H9 (cell line): ENCODE measurements at regions not wholly inside any gene's neighbourhood (a gene's known extent, or its start where the extent isn't known, plus 50 kb on each side); places are given as distances from the start of the nearest gene placed in this dataset.

Experiments
- DNase-seq: peaks from one replicate; pipeline ENCODE4 v3.0.0-alpha.2; 2017
- H2AFZ ChIP-seq: one replicate; pipeline ENCODE4 v1.6.1; 2013; ENCODE audit warnings: mild to moderate bottlenecking, low read length, control low read depth, moderate library complexity
- H2AK5ac ChIP-seq: 2 replicates; pipeline ENCODE4 v1.6.1; 2013; ENCODE audit warnings: low read length, control low read depth, mixed read lengths; ENCODE audit not compliant: insufficient read length
- H2BK120ac ChIP-seq: one replicate; pipeline ENCODE4 v1.6.1; 2013; ENCODE audit warnings: low read depth, mild to moderate bottlenecking, low read length, control low read depth, inconsistent platforms; ENCODE audit not compliant: poor library complexity, severe bottlenecking
- H2BK12ac ChIP-seq: 2 replicates; pipeline ENCODE4 v1.6.1; 2013; ENCODE audit warnings: low read length, control low read depth, mixed read lengths, low read depth; ENCODE audit not compliant: insufficient read length
- H2BK15ac ChIP-seq: 2 replicates; pipeline ENCODE4 v1.6.1; 2013; ENCODE audit warnings: low read depth, low read length, control low read depth
- H2BK20ac ChIP-seq: one replicate; pipeline ENCODE4 v1.6.1; 2013; ENCODE audit warnings: low read depth, mild to moderate bottlenecking, low read length, control low read depth, inconsistent platforms; ENCODE audit not compliant: poor library complexity, severe bottlenecking
- H2BK5ac ChIP-seq: 2 replicates; pipeline ENCODE4 v1.6.1; 2013; ENCODE audit warnings: low read length, control low read depth, mixed read lengths; ENCODE audit not compliant: insufficient read length
- H3K14ac ChIP-seq: 2 replicates; pipeline ENCODE4 v1.6.1; 2013; ENCODE audit warnings: low read length, control low read depth; ENCODE audit not compliant: insufficient read depth
- H3K18ac ChIP-seq: 2 replicates; pipeline ENCODE4 v1.6.1; 2013; ENCODE audit warnings: low read depth, mild to moderate bottlenecking, mixed read lengths, low read length, control low read depth; ENCODE audit not compliant: insufficient read length
- H3K23ac ChIP-seq: 2 replicates; pipeline ENCODE4 v1.6.1; 2013; ENCODE audit warnings: low read length, control low read depth, mixed read lengths, low read depth; ENCODE audit not compliant: insufficient read length
- H3K23me2 ChIP-seq: 2 replicates; pipeline ENCODE4 v1.6.1; 2013; ENCODE audit warnings: low read depth, mild to moderate bottlenecking, mixed read lengths, low read length, control low read depth; ENCODE audit not compliant: insufficient read length, poor library complexity, severe bottlenecking
- H3K27ac ChIP-seq: 2 replicates; pipeline ENCODE4 v1.5.1; 2013; ENCODE audit warnings: low read length, control low read depth, mixed read lengths, low read depth; ENCODE audit not compliant: insufficient read length
- H3K27me3 ChIP-seq: 2 replicates; pipeline ENCODE4 v1.6.1; 2013; ENCODE audit warnings: low read length, control low read depth, inconsistent platforms; ENCODE audit not compliant: insufficient read depth
- H3K4ac ChIP-seq: 2 replicates; pipeline ENCODE4 v1.6.1; 2013; ENCODE audit warnings: low read depth, mild to moderate bottlenecking, control low read depth, inconsistent platforms, low read length, moderate library complexity
- H3K4me1 ChIP-seq: 2 replicates; pipeline ENCODE4 v1.6.1; 2013; ENCODE audit warnings: low read length, control low read depth, inconsistent platforms; ENCODE audit not compliant: insufficient read depth
- H3K4me2 ChIP-seq: 2 replicates; pipeline ENCODE4 v1.6.1; 2013; ENCODE audit warnings: low read length, control low read depth, mixed read lengths; ENCODE audit not compliant: insufficient read length, insufficient read depth
- H3K56ac ChIP-seq: 2 replicates; pipeline ENCODE4 v1.6.1; 2013; ENCODE audit warnings: low read depth, mild to moderate bottlenecking, mixed read lengths, low read length, control low read depth; ENCODE audit not compliant: insufficient read length
- H3K79me1 ChIP-seq: 2 replicates; pipeline ENCODE4 v1.6.1; 2013; ENCODE audit warnings: low read depth, mild to moderate bottlenecking, moderate library complexity, low read length, control low read depth, inconsistent platforms; ENCODE audit not compliant: insufficient read depth, poor library complexity, severe bottlenecking
- H3K79me2 ChIP-seq: 2 replicates; pipeline ENCODE4 v1.6.1; 2013; ENCODE audit warnings: low read length, control low read depth, inconsistent platforms; ENCODE audit not compliant: insufficient read depth
- H3K9ac ChIP-seq: 2 replicates; pipeline ENCODE4 v1.6.1; 2013; ENCODE audit warnings: low read length, control low read depth, mixed read lengths; ENCODE audit not compliant: insufficient read length; ENCODE audit errors: extremely low read depth
- H3K9me3 ChIP-seq: one replicate; pipeline ENCODE4 v1.6.1; 2013; ENCODE audit warnings: low read depth, low read length, inconsistent platforms; ENCODE audit not compliant: control insufficient read depth
- H3T11ph ChIP-seq: one replicate; pipeline ENCODE4 v1.6.1; 2013; ENCODE audit warnings: mild to moderate bottlenecking, low read length, control low read depth, inconsistent platforms
- H4K20me1 ChIP-seq: one replicate; pipeline ENCODE4 v1.6.1; 2013; ENCODE audit not compliant: control insufficient read depth, insufficient read length, insufficient read depth
- H4K5ac ChIP-seq: 2 replicates; pipeline ENCODE4 v1.6.1; 2013; ENCODE audit warnings: low read depth, mild to moderate bottlenecking, mixed read lengths, low read length, control low read depth; ENCODE audit not compliant: insufficient read length
- H4K8ac ChIP-seq: replicated peaks from 2 replicates; pipeline ENCODE4 v1.6.1; 2013; ENCODE audit warnings: low read length, control low read depth, mixed read lengths, low read depth; ENCODE audit not compliant: insufficient read length
- H4K91ac ChIP-seq: 2 replicates; pipeline ENCODE4 v1.6.1; 2013; ENCODE audit warnings: low read depth, mild to moderate bottlenecking, moderate library complexity, mixed read lengths, low read length, control low read depth; ENCODE audit not compliant: insufficient read length
- H3K27ac Mint-ChIP-seq, 3 experiments: 2 replicates in 2 of 3; 3 replicates in 1 of 3; pipeline ENCODE4 v1.8.0; 2020 to 2021; ENCODE audit warnings: mixed read lengths in 3 of 3, mild to moderate bottlenecking in 1 of 3, moderate library complexity in 1 of 3
- H3K27me3 Mint-ChIP-seq: 2 replicates; pipeline ENCODE4 v1.8.0; 2021; ENCODE audit warnings: low read depth, mild to moderate bottlenecking, moderate library complexity, mixed read lengths
- H3K36me3 Mint-ChIP-seq, 3 experiments: 2 replicates in 2 of 3; 3 replicates in 1 of 3; pipeline ENCODE4 v1.8.0; 2020 to 2021; ENCODE audit warnings: low read depth in 3 of 3, mixed read lengths in 3 of 3; ENCODE audit not compliant: insufficient read depth in 1 of 3
- H3K4me1 Mint-ChIP-seq, 2 experiments: 2 replicates each; pipeline ENCODE4 v1.8.0; 2020; ENCODE audit warnings: mixed read lengths in 2 of 2
- H3K4me3 Mint-ChIP-seq, 2 experiments: 2 replicates in 1 of 2; 3 replicates in 1 of 2; pipeline ENCODE4 v1.8.0; 2020 to 2021; ENCODE audit warnings: mild to moderate bottlenecking in 2 of 2, mixed read lengths in 2 of 2, moderate library complexity in 1 of 2
- H3K9me3 Mint-ChIP-seq, 2 experiments: 2 replicates in 1 of 2; 3 replicates in 1 of 2; pipeline ENCODE4 v1.8.0; 2020; ENCODE audit warnings: mild to moderate bottlenecking in 2 of 2, mixed read lengths in 2 of 2, moderate library complexity in 1 of 2
- WGBS: extraction: QIAGEN DNeasy Blood & Tissue Kit; methylation state at CpG from one replicate; pipeline ENCODE4 v1.1.7; 2013; ENCODE audit warnings: missing lambda C conversion rate, low lambda C conversion rate, mixed read lengths; ENCODE audit not compliant: insufficient read length; ENCODE audit errors: extremely low coverage; 5-methylcytosine and 5-hydroxymethylcytosine counted together
- TF ChIP-seq, protein P1 (sequence below): fragments of 200-600 bp; sonication (generic); conservative IDR thresholded peaks from 3 replicates; pipeline ENCODE4 v1.8.0; 2021; ENCODE audit warnings: antibody characterized with exemption, mild to moderate bottlenecking

DNA sequence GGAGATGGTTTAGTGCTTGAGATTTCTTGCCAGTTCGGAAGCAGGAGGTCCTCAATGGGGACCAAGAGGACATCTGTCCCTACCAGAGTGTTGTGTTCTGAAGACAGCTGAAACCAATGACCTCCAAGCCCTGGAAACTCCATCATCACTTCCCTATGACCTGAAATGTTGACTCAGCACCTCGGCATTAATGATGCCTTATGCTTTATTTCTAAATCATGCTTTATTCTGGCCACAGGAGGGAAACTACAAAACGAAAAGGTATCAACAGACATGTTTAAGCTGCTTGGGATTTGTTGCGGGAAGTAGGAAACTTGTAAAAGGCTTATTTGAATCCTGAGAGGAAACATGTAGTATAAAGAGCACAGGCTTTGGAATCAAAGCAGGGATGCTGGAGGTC lies 389.1 kb upstream of the CHD6 start:
- H3K9ac ChIP-seq = no peak overlapping the region
- H3K23ac ChIP-seq = no peak overlapping the region
- H2BK12ac ChIP-seq = no peak overlapping the region
- H3K4ac ChIP-seq = no peak overlapping the region
- H3K27ac Mint-ChIP-seq = no peak overlapping the region
- H3K79me2 ChIP-seq = no peaks in the 10 kb centered on the region
- H2AK5ac ChIP-seq = no peak overlapping the region
- H4K91ac ChIP-seq = no peak overlapping the region
- H3K18ac ChIP-seq = no peak overlapping the region
- H3K9me3 Mint-ChIP-seq = peaks cover 24 to 27% of the 10 kb centered on the region in 2 experiments
- no peak overlapping the region for H2BK20ac ChIP-seq
- H3K27me3 ChIP-seq = no peaks in the 10 kb centered on the region
- H3K27me3 Mint-ChIP-seq = peaks cover 3% of the 10 kb centered on the region; the same call in 1 of the 2 replicates
- H4K8ac ChIP-seq = no peak overlapping the region
- H3K4me3 Mint-ChIP-seq = no peak overlapping the region
- H3K36me3 Mint-ChIP-seq = peaks cover 7 to 23% (median 13%) of the 10 kb centered on the region in 3 experiments
- peaks cover 7% of the 10 kb centered on the region; the same call in 1 of the 2 replicates for H3K4me1 ChIP-seq
- H3K56ac ChIP-seq = no peak overlapping the region
- no peak overlapping the region for H2BK5ac ChIP-seq
- H3K14ac ChIP-seq = no peak overlapping the region
- TF ChIP-seq, protein P1, sequence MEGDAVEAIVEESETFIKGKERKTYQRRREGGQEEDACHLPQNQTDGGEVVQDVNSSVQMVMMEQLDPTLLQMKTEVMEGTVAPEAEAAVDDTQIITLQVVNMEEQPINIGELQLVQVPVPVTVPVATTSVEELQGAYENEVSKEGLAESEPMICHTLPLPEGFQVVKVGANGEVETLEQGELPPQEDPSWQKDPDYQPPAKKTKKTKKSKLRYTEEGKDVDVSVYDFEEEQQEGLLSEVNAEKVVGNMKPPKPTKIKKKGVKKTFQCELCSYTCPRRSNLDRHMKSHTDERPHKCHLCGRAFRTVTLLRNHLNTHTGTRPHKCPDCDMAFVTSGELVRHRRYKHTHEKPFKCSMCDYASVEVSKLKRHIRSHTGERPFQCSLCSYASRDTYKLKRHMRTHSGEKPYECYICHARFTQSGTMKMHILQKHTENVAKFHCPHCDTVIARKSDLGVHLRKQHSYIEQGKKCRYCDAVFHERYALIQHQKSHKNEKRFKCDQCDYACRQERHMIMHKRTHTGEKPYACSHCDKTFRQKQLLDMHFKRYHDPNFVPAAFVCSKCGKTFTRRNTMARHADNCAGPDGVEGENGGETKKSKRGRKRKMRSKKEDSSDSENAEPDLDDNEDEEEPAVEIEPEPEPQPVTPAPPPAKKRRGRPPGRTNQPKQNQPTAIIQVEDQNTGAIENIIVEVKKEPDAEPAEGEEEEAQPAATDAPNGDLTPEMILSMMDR = no peak
- peaks cover 9% of the 10 kb centered on the region for H3K9me3 ChIP-seq
- H3K27ac ChIP-seq = no peak overlapping the region
- no peak overlapping the region for H2BK15ac ChIP-seq
- no peak for DNase-seq
- H2BK120ac ChIP-seq = no peak overlapping the region
- WGBS = no CpG with 5 or more reads among the region's 4 CpGs
- H3K4me1 Mint-ChIP-seq = peaks cover 15 to 19% of the 10 kb centered on the region in 2 experiments
- H3K79me1 ChIP-seq = no peaks in the 10 kb centered on the region
- H3K23me2 ChIP-seq = no peaks in the 10 kb centered on the region
- H3K4me2 ChIP-seq = no peak overlapping the region
- no peak overlapping the region for H2AFZ ChIP-seq
- no peak overlapping the region for H4K5ac ChIP-seq
- H3T11ph ChIP-seq = no peak overlapping the region
- no peaks in the 10 kb centered on the region for H4K20me1 ChIP-seq
